GM18499 (cell line): ENCODE measurements at regions not wholly inside any gene's neighbourhood (a gene's known extent, or its start where the extent isn't known, plus 50 kb on each side); places are given as distances from the start of the nearest gene placed in this dataset.

ENCODE experiments used
- ATAC-seq: cut with Tn5 transposase; IDR thresholded peaks from one replicate; pipeline ENCODE4 v1.9.1; 2021; ENCODE audit warnings: moderate number of reproducible peaks; ENCODE audit not compliant: insufficient read depth, unreplicated experiment

GRCh38 chr5:42908086-42908485, 96.4 kb upstream of the SELENOP start:
- peak; percentile 1 for ATAC-seq

DNA sequence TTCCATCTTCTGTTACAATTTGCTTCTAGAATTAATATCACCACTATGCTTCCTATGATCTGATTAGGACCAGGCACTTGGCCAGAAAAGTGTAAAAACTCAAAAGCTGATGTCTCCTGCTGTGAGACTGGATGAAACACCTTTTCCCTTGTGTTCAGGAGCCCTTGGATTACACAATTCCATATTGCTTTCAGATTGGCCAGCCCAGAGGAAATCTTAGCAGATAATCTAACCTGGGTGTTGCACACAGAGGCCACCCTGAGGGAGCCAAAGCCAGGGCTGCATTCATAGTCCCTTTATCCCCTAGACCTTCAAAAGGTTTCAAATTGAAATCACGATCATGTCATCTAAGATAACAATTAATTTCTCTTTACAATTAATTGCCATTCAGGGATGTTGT, 94.1 kb upstream of the SELENOP start:
- ATAC-seq: no peak

DNA sequence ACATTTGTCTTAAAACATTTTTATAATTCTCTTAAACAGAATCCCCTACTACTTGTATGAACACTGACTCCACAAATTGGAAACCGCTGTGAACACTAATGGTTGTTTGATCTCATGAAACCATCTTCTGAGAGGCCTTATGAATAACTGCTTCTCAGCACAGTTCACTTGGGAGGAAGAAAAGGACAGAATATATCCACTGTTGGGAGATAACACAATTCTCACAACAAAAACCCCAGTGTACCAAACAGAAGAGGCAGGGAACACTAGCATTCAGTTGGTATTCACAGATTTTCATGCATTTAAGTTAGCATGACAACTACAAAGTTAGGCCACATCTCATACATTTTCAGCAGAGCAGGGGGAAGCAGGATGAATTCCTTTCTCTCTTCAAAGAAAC, 89.0 kb upstream of the SELENOP start:
- no peak for ATAC-seq

DNA sequence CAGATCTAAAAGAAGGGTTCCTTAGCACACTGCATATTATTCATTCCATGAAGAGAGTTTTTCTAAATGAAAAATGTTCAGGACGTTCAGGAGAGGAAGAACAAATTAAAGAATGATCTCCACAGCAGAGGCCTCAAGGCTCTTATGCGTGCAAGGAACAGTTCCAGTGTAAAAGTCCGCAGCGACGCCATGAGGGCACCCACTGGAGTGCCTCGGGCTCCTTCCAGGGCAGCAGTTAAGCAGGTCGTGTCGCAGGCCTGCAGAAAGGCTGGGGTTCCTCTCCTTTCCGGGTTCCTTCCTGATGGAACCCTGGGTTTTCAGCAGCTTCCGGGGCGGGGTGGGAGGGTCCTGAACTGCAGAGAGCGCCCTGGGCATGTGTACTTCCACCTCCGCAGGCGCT, 87.1 kb upstream of the SELENOP start:
- no peak for ATAC-seq

- no peak for ATAC-seq
These were observed 84.8 kb upstream of the SELENOP start for GRCh38 chr5:42896523-42896922.

DNA sequence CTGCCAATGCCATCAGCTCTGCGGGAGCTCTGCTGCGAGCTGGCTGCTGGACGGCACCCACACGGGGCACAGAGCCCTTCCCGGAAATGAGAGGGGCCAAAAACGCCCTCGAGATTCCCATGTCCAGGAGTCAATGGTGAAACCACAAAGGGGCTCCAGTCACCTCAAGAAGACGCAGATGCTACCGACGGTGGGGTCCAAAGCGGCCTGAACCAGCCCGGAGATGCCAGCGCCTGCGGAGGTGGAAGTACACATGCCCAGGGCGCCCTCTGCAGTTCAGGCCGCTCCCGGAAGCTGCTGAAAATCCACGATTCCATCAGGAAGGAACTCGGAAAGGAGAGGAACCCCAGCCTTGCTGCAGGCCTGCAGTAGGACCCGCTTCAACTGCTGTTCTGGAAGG, 82.4 kb upstream of the SELENOP start:
- ATAC-seq: no peak

GRCh38 chr5:42889311-42889933, 77.7 kb upstream of the SELENOP start:
- ATAC-seq: peak; percentile 87

DNA sequence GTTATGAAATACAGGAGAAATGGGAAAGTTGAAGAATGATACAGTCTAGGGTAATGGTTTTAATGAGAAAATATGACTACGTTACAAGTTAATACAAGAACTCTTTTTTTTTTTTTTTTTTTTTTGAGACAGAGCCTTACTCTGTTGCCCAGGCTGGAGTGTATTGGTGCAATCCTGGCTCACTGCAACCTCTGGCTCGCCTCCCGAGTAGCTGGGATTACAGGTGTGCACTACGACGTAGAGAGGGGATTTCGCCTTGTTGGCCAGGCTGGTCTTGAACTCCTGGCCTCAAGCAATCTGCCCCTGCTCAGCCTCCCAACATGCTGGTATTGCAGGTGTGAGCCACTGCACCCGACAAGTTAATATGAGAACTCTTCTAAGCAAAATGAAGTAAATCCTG, 77.1 kb upstream of the SELENOP start:
- ATAC-seq: no peak

DNA sequence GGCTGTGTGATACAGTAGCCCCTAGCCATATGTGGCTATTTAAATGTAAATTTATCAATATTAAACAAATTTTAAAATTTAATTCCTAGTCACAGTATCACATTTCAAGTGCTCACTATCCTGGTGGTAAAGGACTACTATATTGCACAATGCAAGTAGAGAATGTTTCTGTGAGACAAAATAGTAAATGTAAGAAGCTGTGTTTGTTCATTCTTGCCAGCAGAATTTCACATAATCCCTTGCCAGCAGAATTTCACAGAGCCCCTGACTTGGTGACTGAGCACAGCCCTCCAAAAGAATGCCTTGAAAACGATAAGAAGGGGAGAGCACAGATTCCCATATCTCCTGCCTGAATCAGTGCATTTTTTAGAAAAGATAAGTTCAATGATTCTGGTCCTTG, 75.9 kb upstream of the SELENOP start:
- no peak for ATAC-seq

DNA sequence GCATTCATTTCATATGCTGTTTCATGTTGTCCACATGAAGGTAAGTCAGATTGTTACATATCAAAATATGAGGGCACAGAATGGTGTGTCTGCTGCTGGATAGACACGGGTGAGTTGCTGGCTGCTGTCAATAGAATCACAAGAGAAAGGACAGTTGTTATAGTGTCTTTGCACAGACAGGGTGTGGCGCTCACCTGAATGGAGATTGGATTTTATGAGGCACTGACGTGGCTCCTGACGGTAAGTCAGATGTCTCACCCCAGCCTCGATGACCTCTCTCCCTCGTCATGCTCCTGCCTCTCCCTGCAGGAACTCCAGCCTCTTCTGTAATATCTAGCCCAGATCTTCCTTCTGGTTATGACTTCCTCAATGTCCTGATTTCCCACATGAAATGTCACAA, 75.4 kb upstream of the SELENOP start:
- ATAC-seq: no peak

DNA sequence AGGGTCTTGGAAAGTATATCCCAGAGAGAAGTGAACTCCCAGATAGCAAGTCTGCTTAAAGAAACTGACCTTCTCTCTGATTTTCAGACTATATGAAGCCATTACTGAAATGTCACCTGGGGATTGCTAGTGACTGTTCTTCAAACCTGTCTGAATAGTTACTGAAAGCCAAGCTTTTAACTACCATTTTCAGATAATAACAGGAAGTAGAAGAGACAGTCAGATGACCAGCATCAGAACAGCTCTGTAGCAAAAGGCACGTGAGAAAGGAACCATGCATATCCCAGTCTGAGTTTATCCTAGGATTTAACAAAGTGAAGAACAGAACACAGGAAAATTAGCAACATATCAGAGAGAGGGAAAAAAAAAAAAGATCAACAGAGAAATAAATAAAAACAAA, 74.9 kb upstream of the SELENOP start:
- no peak for ATAC-seq

DNA sequence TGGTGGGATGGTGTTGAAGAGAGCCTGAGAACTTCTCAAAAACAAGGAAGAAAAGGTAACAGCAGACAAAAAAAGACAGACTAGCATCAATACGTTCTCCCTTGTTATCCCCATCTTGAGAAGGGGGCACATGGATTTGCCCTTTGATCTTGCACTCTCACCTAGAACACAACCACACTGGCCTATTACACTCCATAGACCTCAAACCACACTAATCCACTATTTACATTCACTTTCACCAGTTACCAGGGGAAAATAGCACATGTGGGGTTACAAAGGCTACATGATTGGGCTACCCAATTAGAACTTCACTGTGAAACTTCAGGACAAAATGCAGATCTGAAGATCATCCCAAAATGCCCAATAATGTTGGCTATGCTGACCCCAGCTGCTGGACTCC, 72.6 kb upstream of the SELENOP start:
- ATAC-seq: no peak

DNA sequence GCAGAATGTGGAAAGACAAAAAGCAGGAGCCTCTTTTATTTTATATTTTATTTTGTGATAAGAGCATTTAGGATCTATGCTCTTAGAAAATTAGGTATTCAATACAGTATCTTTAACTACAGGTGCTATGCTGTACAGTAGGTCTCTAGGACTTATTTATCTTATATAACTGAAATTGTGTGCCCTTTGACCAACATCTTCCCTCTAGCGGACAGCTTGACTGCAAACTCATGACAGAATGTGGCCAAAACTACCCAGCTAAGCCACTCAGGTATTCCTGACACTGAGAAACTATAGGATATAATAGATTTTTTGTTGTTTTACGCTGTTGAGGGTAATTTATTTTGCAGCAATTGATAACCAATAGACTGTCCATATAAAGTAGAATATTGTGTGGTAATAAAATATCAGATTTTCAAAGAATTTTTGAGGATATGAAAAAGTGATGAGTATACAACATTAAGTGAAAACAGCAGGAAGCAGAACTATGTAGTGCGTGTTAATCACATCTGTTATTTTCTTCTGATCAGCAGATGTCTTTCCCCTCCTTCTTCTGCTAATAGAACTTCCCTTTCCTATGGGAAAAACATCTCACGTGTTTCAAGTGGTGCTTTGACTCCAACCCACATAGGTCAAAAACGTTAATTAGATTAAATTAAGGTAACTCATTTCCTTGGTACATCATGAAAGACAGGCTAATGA, 69.9 kb upstream of the SELENOP start:
- no peak for ATAC-seq

DNA sequence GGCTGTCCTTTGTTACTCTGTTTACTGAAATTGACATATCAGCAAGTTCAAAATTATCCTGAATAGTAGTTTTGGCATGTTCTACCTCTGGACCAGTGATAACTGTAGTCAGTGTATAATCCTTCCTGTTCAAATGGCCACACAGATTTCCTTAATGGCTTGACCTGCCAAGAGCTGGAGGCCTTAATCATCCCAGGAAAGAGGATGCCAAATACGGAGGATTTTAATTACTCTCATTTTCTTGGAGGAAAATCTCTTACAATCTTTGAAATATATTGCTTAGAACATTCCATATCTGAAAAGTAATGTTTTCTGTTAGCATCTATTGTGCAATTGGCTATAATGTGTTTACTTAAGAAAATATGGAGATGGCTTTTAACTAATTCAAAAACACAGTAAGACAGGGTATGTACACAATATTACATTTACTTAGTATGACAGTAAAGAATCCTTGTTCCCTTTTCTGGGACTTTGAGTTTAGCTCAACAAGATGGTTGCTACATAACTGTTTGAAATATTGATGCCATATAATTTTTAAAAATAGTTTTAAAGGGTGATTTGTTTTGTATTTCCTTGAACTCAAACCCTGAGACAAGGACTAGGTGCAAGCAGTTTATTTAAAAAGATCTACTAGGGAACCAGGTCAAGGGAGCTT, 68.9 kb upstream of the SELENOP start:
- no peak for ATAC-seq

DNA sequence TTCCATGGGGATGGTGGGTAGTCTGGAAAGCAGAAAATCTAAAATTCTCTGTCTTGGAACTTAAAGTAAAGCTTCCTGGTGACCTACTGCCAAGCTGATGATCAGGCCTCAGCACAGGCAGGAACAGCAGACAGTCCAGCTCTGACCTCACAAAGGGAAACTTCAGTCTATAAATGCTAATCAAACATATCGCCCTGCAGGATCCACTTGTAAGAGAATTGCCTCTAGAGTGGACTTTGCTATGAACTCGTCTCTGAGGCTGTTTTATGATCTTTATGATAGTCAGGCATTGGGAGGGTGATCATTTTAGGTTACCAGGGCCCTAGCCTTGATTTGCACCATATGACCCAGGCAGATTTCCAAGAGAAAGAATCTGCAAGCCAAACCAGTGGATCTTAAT, 67.6 kb upstream of the SELENOP start:
- ATAC-seq: no peak

- ATAC-seq: no peak
These were observed 66.9 kb upstream of the SELENOP start for GRCh38 chr5:42878550-42878949.

- no peak for ATAC-seq
These were observed 66.3 kb upstream of the SELENOP start for GRCh38 chr5:42878041-42878440.

GRCh38 chr5:42877431-42877830, 65.7 kb upstream of the SELENOP start:
- no peak for ATAC-seq

GRCh38 chr5:42876375-42876844, 64.7 kb upstream of the SELENOP start:
- no peak for ATAC-seq

DNA sequence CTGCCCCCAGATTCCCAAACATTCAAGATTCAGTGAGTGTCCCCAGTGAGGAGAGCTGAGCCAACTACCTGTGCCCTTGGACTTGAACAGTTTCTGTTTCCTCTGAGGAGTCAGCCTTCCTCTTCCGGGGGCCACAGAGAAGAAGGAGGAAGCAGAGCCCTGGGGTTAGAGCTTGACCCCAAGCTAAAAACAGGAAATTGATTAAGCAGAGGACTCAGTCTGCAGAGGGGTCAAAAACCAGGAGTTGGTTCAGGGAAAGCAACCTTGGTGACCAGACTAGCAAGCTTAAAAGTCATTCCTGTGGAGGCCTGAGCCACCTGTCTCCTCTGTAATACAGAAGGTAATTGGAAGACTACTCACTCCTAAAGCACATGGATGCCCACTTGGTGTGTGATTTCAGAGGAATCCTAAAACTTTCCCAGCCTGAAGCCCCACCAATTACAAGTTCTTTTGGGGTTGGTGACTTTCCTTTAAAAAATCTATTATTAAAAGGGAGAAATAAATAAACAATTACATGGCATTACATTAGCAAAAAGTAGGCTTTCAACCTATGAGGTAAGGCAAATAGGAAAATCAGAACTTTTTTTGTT, 64.2 kb upstream of the SELENOP start:
- no peak for ATAC-seq

DNA sequence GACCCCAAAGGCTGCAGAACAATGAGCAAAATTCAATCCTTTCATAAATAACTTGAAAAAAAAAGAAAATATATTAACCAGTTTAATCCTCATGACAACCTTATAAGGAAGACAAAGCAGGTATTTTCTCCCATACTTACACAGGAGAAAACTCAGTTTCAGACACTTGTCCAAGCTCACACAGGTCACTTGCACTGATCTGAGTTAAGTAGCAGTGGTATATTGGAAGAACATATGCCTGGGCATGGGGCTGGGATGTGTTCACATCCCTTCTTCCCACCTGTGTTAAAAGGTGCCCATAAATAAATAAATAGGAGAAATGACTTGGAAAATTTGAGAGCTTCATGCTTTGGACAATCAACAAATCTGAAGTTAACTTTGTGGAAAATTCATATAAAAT, 63.5 kb upstream of the SELENOP start:
- no peak for ATAC-seq
